Prostate gland (tissue), 2 donors: ENCODE measurements at regions not wholly inside any gene's neighbourhood (a gene's known extent, or its start where the extent isn't known, plus 50 kb on each side); places are given as distances from the start of the nearest gene placed in this dataset.

Source experiments
- CTCF ChIP-seq, 4 experiments: fragments of 200-600 bp in 2 of 4; fragments of 450-650 bp in 2 of 4; sonication (generic) in 2 of 4; IDR thresholded peaks; 1 replicate in 3 of 4; 2 replicates in 1 of 4; pipeline ENCODE4 v1.5.1; 2016 to 2019; ENCODE audit warnings: antibody characterized with exemption in 4 of 4, mild to moderate bottlenecking in 2 of 4, moderate library complexity in 2 of 4
- POLR2A ChIP-seq: fragments of 450-650 bp; IDR thresholded peaks from one replicate; pipeline ENCODE4 v1.6.1; 2016; ENCODE audit warnings: antibody characterized with exemption, mild to moderate bottlenecking
- POLR2AphosphoS5 ChIP-seq: sonication (generic); formaldehyde crosslinking; IDR thresholded peaks from one replicate; pipeline ENCODE4 v1.6.1; 2017; ENCODE audit warnings: antibody characterized with exemption

DNA sequence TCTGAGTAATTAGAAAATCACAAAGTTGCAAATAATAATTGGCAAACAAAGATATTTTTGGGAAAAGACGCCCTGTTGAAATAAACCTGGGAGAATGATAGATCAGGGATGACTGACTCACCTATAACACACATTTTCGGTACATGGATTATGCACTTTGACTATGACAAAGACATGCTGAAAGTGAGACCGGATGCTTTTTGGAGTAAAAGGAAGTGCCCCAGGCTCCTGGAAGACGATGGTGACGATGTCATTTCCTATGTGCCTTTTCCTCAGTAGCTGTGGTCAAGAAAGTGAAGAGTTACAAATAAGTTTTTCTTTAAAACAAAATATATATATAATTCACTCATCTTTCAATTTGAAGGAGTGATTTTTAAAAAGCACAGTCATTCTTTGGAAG, 158.7 kb downstream of the SIPA1L2 start:
- TF ChIP-seq CTCF (IDR thresholded peaks at IDR 0.05) (no peak), POLR2A (no peak), POLR2AphosphoS5 (no peak)
